ENCODE measurements at regions not wholly inside any gene's neighbourhood (a gene's known extent, or its start where the extent isn't known, plus 50 kb on each side); places are given as distances from the start of the nearest gene placed in this dataset.
"Not testable (repeated sequence)": the region's sequence is repeated elsewhere in the genome, so short reads cannot be mapped to it uniquely, and the experiment has no call there.

DNA sequence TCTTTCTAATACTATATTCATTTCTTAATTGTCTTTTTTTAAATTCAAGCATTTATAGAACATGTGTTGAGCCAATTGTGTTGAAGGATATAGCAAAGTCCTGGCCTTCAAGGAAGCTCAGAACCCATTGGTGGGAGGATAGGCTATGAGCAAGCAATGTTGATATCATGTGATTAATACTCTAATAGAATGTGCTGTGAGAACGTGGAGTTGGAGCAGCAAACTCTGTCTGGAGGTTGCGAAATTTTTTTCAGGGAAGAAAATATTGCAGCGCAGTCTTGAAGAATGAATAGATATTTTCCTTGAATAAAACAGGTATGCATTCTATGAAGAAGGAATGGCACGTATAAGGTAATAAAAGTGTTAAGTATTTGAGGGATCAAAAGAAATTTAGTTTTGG, 229.2 kb upstream of the KCNK2 start:
- in situ Hi-C loops (cut with HindIII; ENCODE audit: low sequenced_read_pairs), result no loop called here
- no peak for DNase-seq (ENCODE audit: low spot score)

- in situ Hi-C loops (cut with HindIII; ENCODE audit: low sequenced_read_pairs), result no loop called here
- DNase-seq (ENCODE audit: low spot score), result no peak
These were observed 228.2 kb upstream of the KCNK2 start for GRCh38 chr1:214854126-214854875.

DNA sequence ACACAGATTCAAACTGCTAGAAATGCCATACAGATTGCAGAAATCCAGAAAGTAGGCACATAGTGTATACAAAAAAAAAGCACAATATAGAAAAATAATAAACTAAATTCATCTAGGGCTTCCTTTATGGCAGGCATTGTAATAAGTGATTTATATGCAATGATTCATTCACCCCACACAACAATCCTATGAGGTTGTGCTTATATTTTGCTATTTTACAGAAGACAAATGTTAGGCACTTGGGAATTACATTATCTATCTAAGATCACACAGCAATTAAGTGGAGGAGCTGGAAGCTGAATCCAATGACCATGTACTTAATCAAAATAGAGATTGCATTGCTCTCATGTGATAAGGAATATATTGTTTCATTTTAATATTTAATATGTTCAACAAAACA, 225.7 kb upstream of the KCNK2 start:
- in situ Hi-C loops (cut with HindIII; ENCODE audit: low sequenced_read_pairs), result no loop called here
- no peak for DNase-seq (ENCODE audit: low spot score)

- DNase-seq (ENCODE audit: low spot score), result no peak
- in situ Hi-C loops (cut with HindIII; ENCODE audit: low sequenced_read_pairs), result no loop called here
These were observed 224.8 kb upstream of the KCNK2 start for GRCh38 chr1:214857716-214858115.

GRCh38 chr1:214859647-214860046, 222.9 kb upstream of the KCNK2 start:
- in situ Hi-C loops (cut with HindIII; ENCODE audit: low sequenced_read_pairs), result no loop called here
- DNase-seq (ENCODE audit: low spot score), result no peak

GRCh38 chr1:214861615-214862014, 220.9 kb upstream of the KCNK2 start:
- in situ Hi-C loops (cut with HindIII; ENCODE audit: low sequenced_read_pairs), result no loop called here
- DNase-seq (ENCODE audit: low spot score), result no peak

DNA sequence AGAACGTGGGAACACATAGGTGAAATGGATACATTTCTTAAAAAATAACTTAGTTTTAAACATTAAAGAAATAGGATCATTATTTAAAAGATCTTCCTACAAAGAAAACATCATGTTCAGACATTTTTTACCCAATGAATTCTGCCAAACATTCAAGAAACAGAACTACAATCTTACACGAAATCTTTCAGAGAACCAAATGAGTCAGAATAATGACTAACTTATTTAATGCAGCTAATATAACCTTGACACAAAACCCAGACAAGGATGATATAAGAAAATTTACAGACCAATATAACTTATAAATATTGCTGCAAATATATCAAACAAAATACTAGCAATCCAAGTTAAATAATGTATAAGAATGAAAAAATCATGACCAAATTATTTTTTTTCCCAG, 220.1 kb upstream of the KCNK2 start:
- DNase-seq (ENCODE audit: low spot score), result no peak
- in situ Hi-C loops (cut with HindIII; ENCODE audit: low sequenced_read_pairs), result no loop called here

DNA sequence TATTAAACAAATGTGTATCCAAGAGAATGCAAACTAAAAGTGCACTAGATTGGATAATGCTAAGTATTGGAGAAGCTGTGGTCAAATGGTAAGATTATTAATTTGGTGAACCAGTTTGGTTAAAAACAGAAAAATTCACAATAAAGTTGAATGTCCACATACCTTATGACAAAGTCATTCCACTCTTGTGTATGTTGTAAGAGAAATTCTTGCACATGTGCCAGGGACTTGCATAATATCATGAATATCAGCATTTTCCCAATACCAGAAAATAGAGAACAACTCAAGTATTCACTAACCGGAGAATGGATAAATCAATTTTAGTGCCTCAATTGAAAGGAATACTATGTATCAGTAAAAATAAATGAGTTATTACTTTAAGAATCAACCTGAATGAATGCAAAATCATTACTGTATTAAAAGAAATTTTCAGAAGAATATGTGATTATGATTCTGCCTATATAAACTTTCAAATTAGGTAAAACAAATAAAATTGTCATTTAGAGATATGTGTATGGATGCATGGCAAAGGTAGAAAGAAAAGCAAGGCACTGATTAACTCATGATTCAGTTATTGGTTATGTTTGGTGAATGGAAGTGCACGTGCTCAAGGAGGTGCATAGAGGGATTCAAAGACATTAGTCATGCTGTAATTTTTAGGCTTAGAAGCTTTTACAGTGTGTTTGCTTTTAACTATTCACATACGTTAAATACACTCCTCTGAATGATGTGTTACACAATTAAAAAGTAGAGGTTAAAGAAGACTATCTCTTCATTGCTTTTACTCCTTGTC, 217.4 kb upstream of the KCNK2 start:
- DNase-seq (ENCODE audit: low spot score), result no peak
- in situ Hi-C loops (cut with HindIII; ENCODE audit: low sequenced_read_pairs), result no loop called here

GRCh38 chr1:214870426-214870825, 212.1 kb upstream of the KCNK2 start:
- DNase-seq (ENCODE audit: low spot score); in situ Hi-C loops (cut with HindIII; ENCODE audit: low sequenced_read_pairs): not testable (repeated sequence)

- DNase-seq (ENCODE audit: low spot score), result no peak
- in situ Hi-C loops (cut with HindIII; ENCODE audit: low sequenced_read_pairs), result no loop called here
These were observed 201.6 kb upstream of the KCNK2 start for GRCh38 chr1:214880956-214881355.

DNA sequence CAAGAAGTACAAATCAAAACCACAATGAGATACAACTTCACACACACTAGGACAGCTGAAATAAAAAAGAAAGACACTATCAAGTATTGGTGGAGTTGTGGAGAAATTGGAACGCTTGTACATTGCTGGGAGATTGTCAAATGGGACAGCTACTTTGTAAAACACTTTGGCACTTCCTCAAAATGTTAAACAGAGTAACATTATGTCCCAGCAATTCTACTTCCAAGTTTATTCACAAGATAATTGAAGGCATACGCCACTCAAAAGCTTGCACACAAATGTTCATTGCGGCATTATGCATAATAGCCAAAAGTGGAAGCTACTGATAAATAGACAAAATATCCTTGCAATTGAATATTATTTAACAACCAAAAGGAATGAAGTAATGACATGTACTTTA, 199.9 kb upstream of the KCNK2 start:
- in situ Hi-C loops (cut with HindIII; ENCODE audit: low sequenced_read_pairs), result no loop called here
- DNase-seq (ENCODE audit: low spot score), result no peak

DNA sequence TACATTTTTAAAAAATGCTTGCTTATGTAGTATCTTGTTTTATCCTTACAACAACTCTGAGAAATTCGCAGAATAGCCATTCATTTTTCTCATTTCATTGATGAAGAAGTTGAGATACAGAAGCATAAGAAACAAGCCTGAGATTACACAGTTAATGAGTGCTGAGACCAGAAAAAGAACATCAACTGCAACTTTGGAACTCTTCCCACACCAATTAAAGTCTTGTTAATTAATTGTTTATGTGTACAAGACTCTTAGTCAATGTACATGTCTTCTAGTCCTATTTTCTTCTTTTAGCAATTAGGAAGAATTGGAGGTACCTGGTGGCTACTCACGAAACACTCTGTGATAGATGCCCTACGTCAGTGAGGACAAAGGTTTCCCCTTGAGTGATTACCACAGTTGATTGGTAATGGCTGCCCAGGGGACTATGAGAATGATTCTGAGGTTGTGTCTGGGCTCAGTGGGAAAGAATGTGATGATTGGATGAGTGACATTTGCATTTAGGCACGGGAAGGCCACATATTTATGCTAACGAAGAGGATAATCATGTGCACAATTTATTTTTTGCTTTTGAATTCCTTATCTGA, 187.4 kb upstream of the KCNK2 start:
- no peak for DNase-seq (ENCODE audit: low spot score)
- in situ Hi-C loops (cut with HindIII; ENCODE audit: low sequenced_read_pairs), result no loop called here

DNA sequence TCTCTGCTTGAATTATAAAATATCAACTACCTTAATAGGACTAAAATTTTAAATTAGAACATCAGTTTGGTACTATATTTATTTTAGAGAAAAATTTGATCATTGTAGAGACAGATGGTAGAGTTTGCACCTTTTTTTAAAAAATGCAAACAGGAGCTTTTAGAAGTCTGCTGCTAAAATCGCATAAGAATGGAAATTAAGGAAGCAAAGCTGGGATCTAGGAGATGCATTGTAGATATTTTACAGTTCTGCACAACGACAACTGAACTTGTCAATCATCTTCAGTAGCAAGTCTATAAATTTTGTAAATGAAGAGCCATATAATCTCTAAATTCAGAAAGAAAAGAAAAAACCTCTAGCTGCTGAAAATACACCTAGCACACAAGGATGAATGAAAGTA, 185.6 kb upstream of the KCNK2 start:
- in situ Hi-C loops (cut with HindIII; ENCODE audit: low sequenced_read_pairs), result no loop called here
- DNase-seq (ENCODE audit: low spot score), result no peak

- in situ Hi-C loops (cut with HindIII; ENCODE audit: low sequenced_read_pairs), result no loop called here
- DNase-seq (ENCODE audit: low spot score), result no peak
These were observed 185.0 kb upstream of the KCNK2 start for GRCh38 chr1:214897581-214897980.

DNA sequence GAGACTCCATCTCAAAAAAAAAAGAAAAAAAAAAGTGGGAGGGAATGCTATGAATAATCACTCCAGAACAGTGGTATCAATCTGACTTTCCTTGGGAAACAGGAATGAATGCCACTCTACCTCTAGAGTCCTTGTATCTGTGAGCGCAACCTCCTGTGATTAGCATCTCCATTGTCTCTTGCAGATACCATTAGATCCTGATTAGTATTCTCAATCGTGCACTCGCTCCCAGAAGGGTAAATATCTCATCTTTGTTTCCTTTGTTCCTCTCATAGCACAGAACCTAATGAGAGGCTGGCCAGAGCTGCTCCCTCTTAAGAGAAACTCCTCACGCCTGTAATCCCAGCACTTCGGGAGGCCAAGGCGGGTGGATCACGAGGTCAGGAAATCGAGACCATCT, 184.4 kb upstream of the KCNK2 start:
- in situ Hi-C loops (cut with HindIII; ENCODE audit: low sequenced_read_pairs), result no loop called here
- DNase-seq (ENCODE audit: low spot score), result no peak

DNA sequence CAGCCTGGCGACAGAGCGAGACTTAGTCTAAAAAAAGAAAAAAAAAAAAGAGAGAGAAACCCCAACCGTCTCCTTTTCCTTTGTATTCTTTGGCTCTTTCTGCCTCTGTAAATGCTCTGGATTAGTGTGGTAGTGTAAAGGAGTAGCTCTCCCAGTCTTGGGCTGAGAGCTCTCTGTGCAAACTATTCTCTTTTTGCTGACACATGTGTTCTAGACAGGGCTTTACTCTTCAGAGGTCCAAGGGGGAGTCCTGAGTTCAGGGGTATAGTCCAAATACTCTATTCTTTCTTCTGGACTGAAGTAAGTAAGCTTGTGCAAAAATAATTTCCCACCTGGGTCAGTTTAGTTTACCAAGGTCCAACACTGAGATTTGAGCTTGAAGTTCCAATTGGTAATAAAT, 183.8 kb upstream of the KCNK2 start:
- in situ Hi-C loops (cut with HindIII; ENCODE audit: low sequenced_read_pairs), result no loop called here
- no peak for DNase-seq (ENCODE audit: low spot score)

GRCh38 chr1:214899908-214900460, 182.6 kb upstream of the KCNK2 start:
- in situ Hi-C loops (cut with HindIII; ENCODE audit: low sequenced_read_pairs), result no loop called here
- DNase-seq (ENCODE audit: low spot score), result no peak

DNA sequence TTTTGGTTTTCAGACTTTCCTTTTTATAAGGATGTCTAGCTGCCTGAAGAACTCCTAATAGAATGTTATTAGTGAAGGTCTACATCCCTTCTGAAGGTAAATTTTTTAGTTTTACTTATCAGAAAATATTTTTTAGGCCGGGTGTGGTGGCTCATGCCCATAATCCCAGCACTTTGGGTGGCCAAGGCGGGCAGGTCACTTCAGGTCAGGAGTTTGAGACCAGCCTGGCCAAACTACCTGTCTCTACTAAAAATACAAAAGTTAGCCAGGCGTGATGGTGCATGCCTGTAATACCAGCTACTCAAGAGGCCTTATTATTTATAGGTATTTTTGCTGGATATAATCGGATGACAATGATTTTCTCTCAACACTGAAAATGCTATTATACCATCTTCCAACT, 181.9 kb upstream of the KCNK2 start:
- DNase-seq (ENCODE audit: low spot score), result no peak
- in situ Hi-C loops (cut with HindIII; ENCODE audit: low sequenced_read_pairs), result no loop called here

DNA sequence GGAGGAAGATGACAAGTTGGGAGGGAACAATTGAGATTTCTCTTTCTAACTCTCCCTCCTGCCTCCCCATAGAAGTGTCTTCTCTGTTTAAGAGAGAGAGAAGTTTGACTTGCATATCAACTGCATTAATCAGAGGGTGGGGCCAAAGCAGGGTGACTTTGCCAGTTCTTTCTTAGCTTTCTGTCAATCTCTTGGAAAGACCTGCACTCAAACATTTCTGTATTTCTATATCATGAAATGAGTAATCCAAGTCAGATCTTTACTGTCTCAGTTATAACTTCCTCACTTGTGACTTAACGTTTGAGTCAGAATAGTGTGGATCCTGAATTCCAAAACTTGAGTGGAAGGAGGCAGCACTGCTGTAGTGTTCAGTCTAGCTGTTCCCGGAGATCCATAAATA, 180.8 kb upstream of the KCNK2 start:
- in situ Hi-C loops (cut with HindIII; ENCODE audit: low sequenced_read_pairs), result no loop called here
- no peak for DNase-seq (ENCODE audit: low spot score)

GRCh38 chr1:214902636-214903320, 179.8 kb upstream of the KCNK2 start:
- no peak for DNase-seq (ENCODE audit: low spot score)
- in situ Hi-C loops (cut with HindIII; ENCODE audit: low sequenced_read_pairs), result no loop called here
